Heart right ventricle (tissue), 16 donors: ENCODE measurements at regions not wholly inside any gene's neighbourhood (a gene's known extent, or its start where the extent isn't known, plus 50 kb on each side); places are given as distances from the start of the nearest gene placed in this dataset.

ENCODE experiments used
- ATAC-seq, 8 donors: fragments of 200-7000 bp; cut with Tn5 transposase; one replicate each; pipeline ENCODE4 v1.9.1; 2020; ENCODE audit warnings: mild to moderate bottlenecking in 8 of 8, moderate library complexity in 8 of 8, moderate number of reproducible peaks in 1 of 8
- DNase-seq, 2 donors: peaks; one replicate each; pipeline ENCODE4 v3.0.0-alpha.2; 2020
- H3K27ac ChIP-seq, 10 donors: fragments of 200-600 bp; sonication (generic) in 2 of 10; one replicate each; pipeline versions ENCODE4 v1.5.0 to v1.8.0; 2020 to 2022; ENCODE audit warnings: mild to moderate bottlenecking in 3 of 10
- H3K27me3 ChIP-seq, 7 donors: fragments of 200-600 bp; one replicate each; pipeline ENCODE4 v1.8.0; 2021 to 2022; ENCODE audit warnings: mild to moderate bottlenecking in 2 of 7
- H3K36me3 ChIP-seq, 9 donors: fragments of 200-600 bp; sonication (generic) in 1 of 9; one replicate each; pipeline versions ENCODE4 v1.5.0 to v1.8.0; 2020 to 2022; ENCODE audit warnings: mild to moderate bottlenecking in 2 of 9
- H3K4me1 ChIP-seq, 9 donors: fragments of 200-600 bp; sonication (generic) in 1 of 9; one replicate each; pipeline versions ENCODE4 v1.5.0 to v1.8.0; 2020 to 2022; ENCODE audit warnings: mild to moderate bottlenecking in 4 of 9
- H3K4me3 ChIP-seq, 10 donors: fragments of 200-600 bp; sonication (generic) in 2 of 10; one replicate each; pipeline versions ENCODE4 v1.5.0 to v1.8.0; 2020 to 2022; ENCODE audit warnings: mild to moderate bottlenecking in 7 of 10, moderate library complexity in 2 of 10
- H3K9me3 ChIP-seq, 11 donors: fragments of 200-600 bp in 10 of 11; sonication (generic) in 2 of 11; one replicate each; pipeline versions ENCODE4 v1.5.0 to v1.8.0; 2013 to 2022; ENCODE audit warnings: mild to moderate bottlenecking in 2 of 11, control low read depth in 1 of 11, moderate library complexity in 1 of 11
- WGBS, 2 donors: extraction: QIAGEN DNeasy Blood & Tissue Kit; methylation state at CpG; one replicate each; pipeline ENCODE4 v1.1.7; 2013; ENCODE audit warnings: inconsistent platforms in 1 of 2; 5-methylcytosine and 5-hydroxymethylcytosine counted together
- intact Hi-C, 10 donors: fragments of 100-400 bp; cut with DNase I; formaldehyde crosslinking; loops; one replicate each; pipeline versions ENCODE4 v1.11.1 to v1.14.2; 2022
- TF ChIP-seq, protein P1 (sequence below), 9 donors: fragments of 200-600 bp; sonication (generic) in 2 of 9; IDR thresholded peaks; one replicate each; pipeline versions ENCODE4 v1.5.0 to v1.8.0; 2021 to 2022; ENCODE audit warnings: antibody characterized with exemption in 9 of 9, mild to moderate bottlenecking in 5 of 9, moderate library complexity in 1 of 9
- donor health status: Arrhythmogenic right ventricular cardiomyopathy.
- donor health status: ischemic (EF 13 %, LVEDD 7.1; RV severe dilation, severe dysfunction).
- donor health status: healthy with polysubstance abuse.
- donor health status: DM: no; HTN: yes; CAD: no.
- donor health status: DM: no; HTN: no; CAD: no.
- donor health status: ischemic (EF 25% LVEDD 6.9; RV normal size, moderate dysfunction).
- donor health status: ischemic (EF 25% LVEDD 5.7; RV mildly dilated, moderate dysfunction).
- donor health status: healthy.
- donor health status: DM: yes; HTN: yes; CAD: no.
- donor health status: Ischemic cardiomyopathy.
- donor health status: ischemic (EF 35%, LVEDD 5.7; RV mildly dilated, moderate dysfunction).
- donor health status: nonischemic (EF 11% LVEDD 7.7; RV severe dilation, severe dysfunction).
- donor health status: DM: yes; HTN: yes; CAD: no.
- donor health status: PGD.
- donor health status: ischemic (EF 29% LVEDD 5.4; RV normal size, mild dysfunction).
- donor health status: nonischemic (EF 23%, LVEDD 6.1; RV moderate dilation, normal function).

DNA sequence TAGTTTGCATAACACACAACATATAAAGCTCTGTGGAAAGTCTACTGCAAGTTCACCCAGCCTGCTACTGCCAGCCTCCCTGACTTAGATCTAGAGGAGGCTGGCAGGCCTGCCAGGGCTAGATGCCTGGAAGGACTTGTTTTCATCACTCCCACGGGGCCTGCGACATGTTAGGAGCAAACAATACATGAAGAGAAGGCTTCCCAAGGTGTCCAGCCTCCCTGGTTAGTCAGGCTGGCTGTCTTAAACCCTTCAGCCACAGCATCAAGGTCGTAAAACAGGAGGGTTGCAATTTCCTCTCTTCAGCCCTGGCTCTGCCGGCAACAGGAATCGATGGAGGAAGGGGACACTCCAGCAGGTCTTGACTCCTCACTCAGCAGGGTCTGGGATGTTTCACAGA, 104.5 kb downstream of the NGF start:
- H3K27me3 ChIP-seq: no peaks in the 10 kb centered on the region
- 31 to 38% methylated on average over 5 of the region's 5 CpGs for WGBS, 2 donors
- peaks cover 0 to 6% (median 0%) of the 10 kb centered on the region in 9 donors for H3K4me1 ChIP-seq
- TF ChIP-seq, protein P1, sequence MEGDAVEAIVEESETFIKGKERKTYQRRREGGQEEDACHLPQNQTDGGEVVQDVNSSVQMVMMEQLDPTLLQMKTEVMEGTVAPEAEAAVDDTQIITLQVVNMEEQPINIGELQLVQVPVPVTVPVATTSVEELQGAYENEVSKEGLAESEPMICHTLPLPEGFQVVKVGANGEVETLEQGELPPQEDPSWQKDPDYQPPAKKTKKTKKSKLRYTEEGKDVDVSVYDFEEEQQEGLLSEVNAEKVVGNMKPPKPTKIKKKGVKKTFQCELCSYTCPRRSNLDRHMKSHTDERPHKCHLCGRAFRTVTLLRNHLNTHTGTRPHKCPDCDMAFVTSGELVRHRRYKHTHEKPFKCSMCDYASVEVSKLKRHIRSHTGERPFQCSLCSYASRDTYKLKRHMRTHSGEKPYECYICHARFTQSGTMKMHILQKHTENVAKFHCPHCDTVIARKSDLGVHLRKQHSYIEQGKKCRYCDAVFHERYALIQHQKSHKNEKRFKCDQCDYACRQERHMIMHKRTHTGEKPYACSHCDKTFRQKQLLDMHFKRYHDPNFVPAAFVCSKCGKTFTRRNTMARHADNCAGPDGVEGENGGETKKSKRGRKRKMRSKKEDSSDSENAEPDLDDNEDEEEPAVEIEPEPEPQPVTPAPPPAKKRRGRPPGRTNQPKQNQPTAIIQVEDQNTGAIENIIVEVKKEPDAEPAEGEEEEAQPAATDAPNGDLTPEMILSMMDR (IDR thresholded peaks at IDR 0.05): no peak
- no peak overlapping the region for H3K4me3 ChIP-seq
- H3K9me3 ChIP-seq: peaks cover 0 to 4% (median 0%) of the 10 kb centered on the region in 11 donors
- H3K27ac ChIP-seq: no peak overlapping the region
- ATAC-seq (peak in 2 of 8 donors; percentile 41 to 51), DNase-seq (no peak)
- H3K36me3 ChIP-seq: no peaks in the 10 kb centered on the region
- intact Hi-C loops: no loop called here

DNA sequence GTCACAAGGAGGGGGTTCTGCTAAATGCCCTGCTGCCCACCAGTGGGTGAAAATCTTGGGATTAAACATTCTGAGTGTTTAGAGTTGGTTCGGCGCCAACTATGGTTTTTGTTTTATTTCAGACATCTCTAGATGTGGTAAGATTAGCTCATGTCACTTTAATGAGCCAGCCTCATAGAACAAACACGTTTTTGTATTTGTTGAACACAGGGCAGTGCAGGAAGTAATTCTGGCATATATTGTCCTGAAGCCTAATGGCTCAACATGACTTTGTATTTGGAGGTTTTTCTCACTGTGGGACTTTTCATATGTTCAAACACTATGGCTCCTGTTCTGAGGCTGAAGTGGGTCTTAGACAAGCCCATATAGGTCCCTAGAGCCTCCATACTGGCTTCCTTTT, 107.8 kb downstream of the NGF start:
- WGBS, 2 donors: 75 to 78% methylated on average over 3 of the region's 3 CpGs
- Histone ChIP-seq H3K27me3 (no peaks in the 10 kb centered on the region), H3K9me3 (no peaks in the 10 kb centered on the region), H3K36me3 (no peaks in the 10 kb centered on the region), H3K27ac (no peak overlapping the region), H3K4me3 (no peak overlapping the region), H3K4me1 (peaks cover 0 to 6% (median 0%) of the 10 kb centered on the region in 9 donors)
- intact Hi-C loops: no loop called here
- TF ChIP-seq, protein P1 (IDR thresholded peaks at IDR 0.05): no peak
- no peak for ATAC-seq
- DNase-seq: no peak

DNA sequence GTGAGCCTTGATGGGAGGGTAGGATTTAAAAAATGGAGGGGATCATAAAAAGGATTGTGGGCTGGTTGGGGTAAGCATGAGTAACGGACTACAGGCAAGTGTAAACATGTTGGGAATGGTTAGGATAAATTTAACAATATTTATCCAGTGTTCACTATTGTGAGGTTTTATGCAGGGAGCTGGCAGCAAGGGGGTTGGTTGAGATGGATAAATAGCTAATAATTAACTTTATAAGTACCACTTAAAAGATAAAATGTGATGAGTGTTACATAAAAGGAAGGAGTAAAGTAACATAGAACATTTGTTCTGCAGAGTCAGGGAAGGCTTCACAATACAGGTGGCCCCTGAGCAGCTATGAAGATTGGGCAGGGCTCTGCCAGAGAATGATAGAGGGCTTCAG, 109.0 kb downstream of the NGF start:
- no peaks in the 10 kb centered on the region for H3K27me3 ChIP-seq
- no peak overlapping the region for H3K27ac ChIP-seq
- DNase-seq (no peak), ATAC-seq (no peak)
- H3K9me3 ChIP-seq: no peaks in the 10 kb centered on the region
- 85 to 89% methylated on average over 1 of the region's 1 CpG for WGBS, 2 donors
- H3K36me3 ChIP-seq: no peaks in the 10 kb centered on the region
- H3K4me3 ChIP-seq: no peak overlapping the region
- H3K4me1 ChIP-seq: peaks cover 0 to 6% (median 0%) of the 10 kb centered on the region in 9 donors
- intact Hi-C loops: no loop called here
- TF ChIP-seq, protein P1 (IDR thresholded peaks at IDR 0.05): no peak

DNA sequence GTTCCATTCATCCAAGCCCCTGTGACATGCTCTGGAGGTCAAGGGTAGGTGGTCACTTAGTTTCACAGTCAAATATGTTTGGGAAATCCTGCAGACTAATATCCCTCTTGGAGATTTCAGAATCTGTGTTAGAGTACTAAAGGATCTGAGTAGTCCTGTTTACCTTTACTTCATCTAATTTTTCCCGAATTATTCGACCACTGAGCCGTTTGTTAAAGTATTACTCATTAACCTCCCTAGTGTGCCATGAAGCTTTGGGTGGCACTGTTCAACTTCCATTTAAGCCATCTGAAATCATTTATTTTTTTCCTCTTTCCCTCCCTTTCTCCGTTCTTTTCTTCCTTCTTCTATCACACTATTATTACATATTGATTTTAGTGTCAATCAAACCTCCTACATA, 109.9 kb downstream of the NGF start:
- TF ChIP-seq, protein P1 (IDR thresholded peaks at IDR 0.05): no peak

More for the DNA sequence above, 109.9 kb downstream of the NGF start:
- intact Hi-C loops: no loop called here
- ATAC-seq (no peak), DNase-seq (no peak)
- Histone ChIP-seq H3K27ac (no peak overlapping the region), H3K4me3 (no peak overlapping the region), H3K27me3 (no peaks in the 10 kb centered on the region), H3K9me3 (no peaks in the 10 kb centered on the region), H3K4me1 (no peaks in the 10 kb centered on the region), H3K36me3 (no peaks in the 10 kb centered on the region)
- 92 to 98% methylated on average over 4 of the region's 4 CpGs for WGBS, 2 donors
